ENCODE measurements at regions not wholly inside any gene's neighbourhood (a gene's known extent, or its start where the extent isn't known, plus 50 kb on each side); places are given as distances from the start of the nearest gene placed in this dataset.
A peak's percentile ranks its signal among the peaks of the same experiment; 100 is the strongest.

GRCh38 chr6:68045193-68045592 lies 589.9 kb upstream of the ADGRB3 start:
- DNase-seq (ENCODE audit: low spot score in 2 of 2), result no peak
- no peaks in the 10 kb centered on the region for H3K4me1 ChIP-seq
- H3K36me3 ChIP-seq, result no peaks in the 10 kb centered on the region
- H3K9me3 ChIP-seq, result no peaks in the 10 kb centered on the region
- intact Hi-C loops (cut with DNase I), result no loop called here
- H3K27me3 ChIP-seq, result no peaks in the 10 kb centered on the region
- H3K27ac ChIP-seq, result no peak overlapping the region
- TF ChIP-seq CTCF (IDR thresholded peaks at IDR 0.05), result no peak
- no peak overlapping the region for H3K4me3 ChIP-seq

- no peaks in the 10 kb centered on the region for H3K9me3 ChIP-seq
- intact Hi-C loops (cut with DNase I), result no loop called here
- H3K27me3 ChIP-seq, result no peaks in the 10 kb centered on the region
- H3K4me3 ChIP-seq, result no peak overlapping the region
- no peak for TF ChIP-seq CTCF (IDR thresholded peaks at IDR 0.05)
- no peaks in the 10 kb centered on the region for H3K4me1 ChIP-seq
- no peaks in the 10 kb centered on the region for H3K36me3 ChIP-seq
- no peak overlapping the region for H3K27ac ChIP-seq
- DNase-seq (ENCODE audit: low spot score in 2 of 2), result no peak
These were observed 590.8 kb upstream of the ADGRB3 start for GRCh38 chr6:68044264-68044663.

GRCh38 chr6:68043122-68043398 lies 592.0 kb upstream of the ADGRB3 start:
- H3K4me1 ChIP-seq, result no peaks in the 10 kb centered on the region
- no peak overlapping the region for H3K27ac ChIP-seq
- intact Hi-C loops (cut with DNase I), result no loop called here
- no peak overlapping the region for H3K4me3 ChIP-seq
- TF ChIP-seq CTCF (IDR thresholded peaks at IDR 0.05), result no peak
- no peaks in the 10 kb centered on the region for H3K27me3 ChIP-seq
- no peaks in the 10 kb centered on the region for H3K36me3 ChIP-seq
- no peak for DNase-seq (ENCODE audit: low spot score in 2 of 2)
- no peaks in the 10 kb centered on the region for H3K9me3 ChIP-seq

GRCh38 chr6:68042339-68043121 lies 592.6 kb upstream of the ADGRB3 start:
- no peaks in the 10 kb centered on the region for H3K36me3 ChIP-seq
- intact Hi-C loops (cut with DNase I), result no loop called here
- TF ChIP-seq CTCF (IDR thresholded peaks at IDR 0.05), result no peak
- H3K9me3 ChIP-seq, result no peaks in the 10 kb centered on the region
- H3K4me1 ChIP-seq, result no peaks in the 10 kb centered on the region
- no peaks in the 10 kb centered on the region for H3K27me3 ChIP-seq
- no peak overlapping the region for H3K4me3 ChIP-seq
- H3K27ac ChIP-seq, result no peak overlapping the region
- DNase-seq (ENCODE audit: low spot score in 2 of 2), result no peak

GRCh38 chr6:68040780-68041179 lies 594.3 kb upstream of the ADGRB3 start:
- TF ChIP-seq CTCF (IDR thresholded peaks at IDR 0.05), result no peak
- Histone ChIP-seq H3K4me1 (no peaks in the 10 kb centered on the region), H3K36me3 (no peaks in the 10 kb centered on the region), H3K27me3 (no peaks in the 10 kb centered on the region), H3K27ac (no peak overlapping the region), H3K9me3 (no peaks in the 10 kb centered on the region), H3K4me3 (peak overlapping the region in 1 of 2 donors; percentile 46)
- intact Hi-C loops (cut with DNase I), result no loop called here
- no peak for DNase-seq (ENCODE audit: low spot score in 2 of 2)

GRCh38 chr6:68040312-68040778 lies 594.7 kb upstream of the ADGRB3 start:
- H3K27me3 ChIP-seq, result no peaks in the 10 kb centered on the region
- H3K4me3 ChIP-seq, result peak overlapping the region in 1 of 2 donors; percentile 46
- H3K36me3 ChIP-seq, result no peaks in the 10 kb centered on the region
- TF ChIP-seq CTCF (IDR thresholded peaks at IDR 0.05), result no peak
- H3K9me3 ChIP-seq, result no peaks in the 10 kb centered on the region
- H3K4me1 ChIP-seq, result no peaks in the 10 kb centered on the region
- intact Hi-C loops (cut with DNase I), result no loop called here
- no peak for DNase-seq (ENCODE audit: low spot score in 2 of 2)
- H3K27ac ChIP-seq, result no peak overlapping the region

Data from ascending aorta (tissue), 2 donors.